LNCaP clone FGC (cell line): ENCODE measurements at regions not wholly inside any gene's neighbourhood (a gene's known extent, or its start where the extent isn't known, plus 50 kb on each side); places are given as distances from the start of the nearest gene placed in this dataset.

ENCODE experiments used
- DNase-seq: peaks from one replicate; pipeline ENCODE4 v3.0.0-alpha.2; 2011; ENCODE audit warnings: low read depth
- H3K4me3 ChIP-seq: 2 replicates; pipeline ENCODE4 v1.5.1; 2011; ENCODE audit warnings: mild to moderate bottlenecking, low read depth, low read length, control low read depth
- CTCF ChIP-seq: IDR thresholded peaks from 2 replicates; pipeline ENCODE4 v1.5.1; 2012; ENCODE audit warnings: mild to moderate bottlenecking; ENCODE audit not compliant: control insufficient read depth, insufficient read depth; ENCODE audit errors: extremely low read depth

- no peak for TF ChIP-seq CTCF
- DNase-seq, result no peak
Measured at GRCh38 chrX:16464369-16464768, 185.6 kb upstream of the S100G start.

GRCh38 chrX:16465081-16465876, 184.7 kb upstream of the S100G start:
- H3K4me3 ChIP-seq, result no peak overlapping the region
- TF ChIP-seq CTCF, result no peak
- DNase-seq, result no peak

More at GRCh38 chrX:16464369-16464768, 185.6 kb upstream of the S100G start:
- no peak overlapping the region for H3K4me3 ChIP-seq

GRCh38 chrX:16466640-16467432, 183.1 kb upstream of the S100G start:
- DNase-seq, result no peak
- no peak for TF ChIP-seq CTCF
- H3K4me3 ChIP-seq, result no peak overlapping the region

GRCh38 chrX:16469870-16470269, 180.1 kb upstream of the S100G start:
- no peak for DNase-seq
- no peak overlapping the region for H3K4me3 ChIP-seq
- TF ChIP-seq CTCF, result no peak

GRCh38 chrX:16472345-16472744, 177.6 kb upstream of the S100G start:
- DNase-seq, result no peak
- H3K4me3 ChIP-seq, result no peak overlapping the region
- TF ChIP-seq CTCF, result no peak

- no peak for DNase-seq
- no peak for TF ChIP-seq CTCF
- H3K4me3 ChIP-seq, result no peak overlapping the region
Measured at GRCh38 chrX:16474511-16474910, 175.4 kb upstream of the S100G start.
